ENCODE measurements at regions not wholly inside any gene's neighbourhood (a gene's known extent, or its start where the extent isn't known, plus 50 kb on each side); places are given as distances from the start of the nearest gene placed in this dataset.
A peak's percentile ranks its signal among the peaks of the same experiment; 100 is the strongest.

DNA sequence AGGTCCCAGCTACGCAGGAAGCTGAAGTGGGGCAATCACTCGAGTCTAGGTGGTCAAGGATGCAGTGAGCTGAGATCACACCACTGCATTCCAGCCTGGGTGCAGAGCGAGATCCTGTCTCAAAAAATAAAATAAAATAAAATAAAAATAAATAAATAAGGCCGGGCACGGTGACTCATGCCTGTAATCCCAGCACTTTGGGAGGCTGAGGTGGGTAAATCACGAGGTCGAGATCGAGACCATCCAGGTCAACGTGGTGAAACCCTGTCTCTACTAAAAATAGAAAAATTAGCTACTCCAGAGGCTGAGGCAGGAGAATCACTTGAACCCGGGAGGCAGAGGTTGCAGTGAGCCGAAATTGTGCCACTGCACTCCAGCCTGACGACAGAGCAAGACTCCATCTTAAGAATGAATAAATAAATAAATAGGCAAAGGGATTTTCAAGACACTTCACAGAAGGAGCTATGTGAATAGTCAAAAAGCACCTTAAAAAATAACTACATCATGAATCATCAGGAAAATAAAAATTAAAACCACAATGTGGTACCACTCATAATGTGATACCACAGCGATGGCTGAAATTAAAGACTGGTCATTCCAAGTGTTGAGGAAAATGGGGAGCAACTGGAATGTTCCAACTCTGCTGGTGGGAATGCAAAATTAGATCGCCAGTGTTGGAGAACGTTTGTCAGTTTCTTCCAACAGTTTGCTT, 92.9 kb upstream of the TBX3 start:
- peak; percentile 71 for DNase-seq

- DNase-seq, result no peak
These were observed 90.7 kb upstream of the TBX3 start for GRCh38 chr12:114774699-114775098.

DNA sequence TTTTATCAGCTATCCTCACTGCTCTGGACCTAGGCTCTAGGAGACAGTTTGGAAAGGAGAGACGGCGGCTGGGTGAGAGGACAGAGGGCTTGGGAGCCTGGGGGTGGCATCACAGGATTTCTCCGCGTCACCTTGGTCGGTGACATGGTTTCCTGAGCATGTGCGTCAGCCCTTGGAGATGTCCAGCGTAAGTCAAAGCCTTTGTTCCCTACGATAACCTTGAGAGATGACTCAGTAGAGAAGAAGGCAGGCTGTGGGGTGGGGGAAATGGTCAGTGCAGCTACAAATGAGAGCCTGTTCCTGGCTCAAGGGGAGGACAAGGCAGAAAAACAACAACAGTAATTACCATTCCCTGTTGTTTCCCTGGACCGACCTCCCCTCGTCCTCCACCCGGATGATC, 90.2 kb upstream of the TBX3 start:
- peak; percentile 24 for DNase-seq

GRCh38 chr12:114770323-114770722, 86.3 kb upstream of the TBX3 start:
- DNase-seq, result no peak

DNA sequence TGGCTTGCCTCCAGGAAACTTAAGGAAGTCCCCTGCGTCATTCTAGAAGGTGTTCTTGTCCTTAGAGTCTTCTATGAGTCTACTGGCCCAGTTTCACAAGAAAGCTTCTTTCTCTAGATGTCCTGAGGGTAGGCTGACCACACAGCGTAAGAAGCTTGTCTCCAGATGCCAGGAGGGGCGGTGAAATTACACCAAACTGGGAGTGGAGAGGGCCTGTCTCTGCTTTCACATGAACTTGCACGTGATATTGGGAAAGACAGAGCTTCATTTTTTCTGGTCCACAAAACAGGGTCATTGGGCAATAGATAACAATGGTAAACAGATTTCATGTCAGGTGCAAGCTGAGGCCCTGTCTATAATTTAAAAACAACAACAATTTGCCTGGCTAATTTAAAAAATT, 85.7 kb upstream of the TBX3 start:
- no peak for DNase-seq

- DNase-seq, result no peak
These were observed 84.1 kb upstream of the TBX3 start for GRCh38 chr12:114767906-114768722.

DNA sequence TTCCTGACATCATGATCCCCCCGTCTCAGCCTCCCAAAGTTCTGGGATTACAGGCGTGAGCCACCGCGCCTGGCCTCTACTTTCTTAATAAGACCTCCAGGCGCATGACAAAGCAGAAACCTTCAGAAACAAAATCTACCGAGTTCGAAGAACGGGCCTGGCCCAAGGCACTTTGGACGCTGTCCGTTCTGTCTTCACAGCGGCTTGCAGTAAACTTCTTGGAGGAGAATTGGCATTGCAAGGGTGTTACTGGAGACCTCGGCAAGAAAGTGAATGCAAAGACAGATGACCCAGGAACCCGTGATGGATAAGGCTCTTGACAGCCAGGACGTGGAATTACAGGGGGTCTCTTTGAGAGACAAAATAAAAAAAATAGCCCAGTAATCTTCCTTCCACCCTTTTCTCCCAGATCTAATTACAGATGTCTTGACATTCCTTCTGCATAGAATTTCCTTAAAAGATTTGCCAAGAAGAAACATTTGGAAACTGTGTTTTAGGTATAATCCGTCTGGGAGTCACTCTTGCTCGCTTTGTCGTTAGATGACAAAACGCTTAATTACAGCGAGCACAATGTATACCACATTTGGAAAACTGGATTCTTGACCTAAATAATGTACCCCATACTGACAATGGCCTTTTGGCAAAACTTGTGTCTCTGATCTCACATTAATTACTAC, 83.2 kb upstream of the TBX3 start:
- DNase-seq, result no peak

- DNase-seq, result no peak
These were observed 82.2 kb upstream of the TBX3 start for GRCh38 chr12:114765960-114766691.

DNA sequence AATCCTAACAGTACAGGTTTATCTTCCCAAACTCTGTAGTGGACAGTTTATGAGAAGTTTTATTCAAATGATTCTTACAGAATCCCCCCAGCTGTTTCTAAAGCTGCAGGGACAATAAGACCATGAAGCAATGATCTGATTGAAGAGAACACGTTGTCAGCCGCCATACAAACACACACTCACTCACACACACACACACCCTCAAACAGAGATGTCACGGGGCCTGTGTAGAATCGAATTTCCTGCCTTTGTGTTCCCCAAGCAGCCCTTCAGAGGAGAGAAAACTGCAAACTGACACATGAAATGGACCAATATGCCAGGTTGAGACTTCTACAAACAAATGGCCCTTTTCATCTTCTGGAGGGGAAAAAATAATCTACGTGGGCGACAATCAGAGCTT, 80.5 kb upstream of the TBX3 start:
- no peak for DNase-seq

GRCh38 chr12:114762490-114763110, 78.6 kb upstream of the TBX3 start:
- DNase-seq, result no peak

- no peak for DNase-seq
These were observed 76.3 kb upstream of the TBX3 start for GRCh38 chr12:114760151-114760877.

- no peak for DNase-seq
These were observed 75.7 kb upstream of the TBX3 start for GRCh38 chr12:114759635-114760034.

GRCh38 chr12:114757684-114758325, 73.8 kb upstream of the TBX3 start:
- DNase-seq, result no peak

DNA sequence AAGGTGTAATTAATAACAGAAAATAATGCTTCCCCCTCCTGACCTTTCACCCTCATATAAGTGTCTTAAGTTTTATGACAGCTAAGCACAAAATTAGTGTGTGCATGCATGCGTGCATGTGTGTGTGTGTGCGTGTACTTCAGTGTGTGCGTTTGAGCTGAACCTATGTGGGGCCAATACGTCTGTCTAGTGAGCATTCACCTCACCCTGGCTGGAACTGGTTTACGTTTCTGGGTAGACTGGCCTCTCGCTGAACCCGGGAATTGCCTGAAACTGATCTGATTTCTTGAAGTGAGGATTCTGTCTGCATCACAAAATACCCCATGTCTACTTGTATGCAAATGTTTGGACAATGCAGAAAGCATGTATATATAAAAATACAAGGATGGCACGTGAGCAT, 68.2 kb upstream of the TBX3 start:
- no peak for DNase-seq

- DNase-seq, result no peak
These were observed 67.7 kb upstream of the TBX3 start for GRCh38 chr12:114751712-114752111.

- DNase-seq, result no peak
These were observed 66.9 kb upstream of the TBX3 start for GRCh38 chr12:114750917-114751316.

DNA sequence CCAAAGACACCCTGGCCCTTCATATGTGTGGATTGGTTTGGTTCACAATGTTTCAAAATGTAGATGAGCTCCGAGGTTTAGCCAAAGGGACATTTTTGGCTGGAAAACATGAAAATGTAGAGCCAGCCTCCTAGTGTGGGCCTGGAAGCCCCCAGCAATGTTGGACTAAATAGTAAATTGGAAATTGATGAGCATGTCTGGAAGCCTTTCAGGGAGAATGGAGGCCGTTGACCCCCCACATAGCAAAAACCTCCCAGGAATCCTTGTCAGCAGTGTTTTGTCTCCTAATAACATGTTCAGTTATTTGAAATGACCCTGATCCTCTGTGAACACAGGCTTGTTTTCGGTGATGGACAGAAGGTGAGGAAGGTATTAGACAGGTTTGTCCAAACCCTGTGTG, 65.1 kb upstream of the TBX3 start:
- DNase-seq, result no peak

GRCh38 chr12:114747012-114747858, 63.3 kb upstream of the TBX3 start:
- DNase-seq, result no peak

DNA sequence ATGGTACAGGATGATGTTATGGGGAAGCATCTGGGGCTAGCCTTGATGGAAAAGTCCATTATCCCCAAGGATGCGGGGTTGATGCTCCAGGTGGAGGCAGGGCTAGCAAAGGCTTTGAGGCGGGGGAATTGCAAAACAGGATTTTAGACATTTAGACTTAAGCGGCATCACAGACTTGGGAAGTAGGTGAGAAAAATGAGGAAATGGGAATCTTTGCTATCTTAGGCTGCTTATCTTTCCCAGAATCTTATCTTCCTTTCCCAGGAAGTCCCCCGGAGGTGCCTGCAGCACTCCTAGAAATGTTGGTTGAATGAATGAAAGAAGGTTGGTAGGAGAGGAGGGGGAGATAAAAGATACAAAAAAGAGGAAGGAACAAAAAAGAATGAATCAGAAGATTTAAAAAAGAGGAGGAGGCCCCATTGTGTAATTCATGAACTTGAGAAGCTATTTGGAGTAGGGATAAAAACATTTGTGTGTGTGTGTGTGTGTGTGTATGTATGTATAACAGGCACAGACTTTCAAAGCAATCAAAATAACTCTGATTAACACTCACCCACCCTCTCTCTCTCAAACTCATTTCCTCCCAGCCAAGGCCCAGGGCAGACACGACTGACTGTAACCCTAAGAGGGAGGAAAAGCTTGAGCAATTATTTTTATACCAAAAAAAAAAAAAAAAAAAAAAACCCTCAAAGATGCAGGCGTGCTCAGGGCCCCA, 62.5 kb upstream of the TBX3 start:
- peak; percentile 27 for DNase-seq

DNA sequence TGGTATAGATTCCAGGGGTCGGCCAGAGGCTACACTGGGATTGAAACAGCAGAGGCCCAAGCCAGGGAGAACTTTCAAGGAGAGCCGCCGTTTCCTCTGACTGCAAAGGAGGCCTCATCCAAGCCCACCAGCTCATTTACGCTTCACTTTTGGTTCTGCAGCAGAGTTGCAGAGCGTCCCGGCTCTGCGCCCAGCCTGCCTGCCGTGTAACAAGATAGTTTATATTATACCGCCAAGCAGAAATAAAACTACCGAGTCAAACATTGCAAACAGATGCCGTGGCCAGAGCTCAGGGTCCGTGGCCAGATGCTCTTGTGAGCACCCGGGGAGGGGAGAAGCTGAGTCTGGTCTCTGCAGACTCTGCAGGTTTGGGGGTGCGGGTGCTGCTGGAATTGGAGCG, 60.7 kb upstream of the TBX3 start:
- DNase-seq, result peak; percentile 28

Data from HCEC 1CT (cell line).